ENCODE measurements at regions not wholly inside any gene's neighbourhood (a gene's known extent, or its start where the extent isn't known, plus 50 kb on each side); places are given as distances from the start of the nearest gene placed in this dataset.

- no peak for TF ChIP-seq CTCF (IDR thresholded peaks at IDR 0.05; ENCODE audit: low read depth, low read length)
- no peak overlapping the region for H3K4me3 ChIP-seq (ENCODE audit: low read depth, low read length)
Measured at GRCh38 chr11:92697461-92698312, 271.8 kb upstream of the MTNR1B start.

DNA sequence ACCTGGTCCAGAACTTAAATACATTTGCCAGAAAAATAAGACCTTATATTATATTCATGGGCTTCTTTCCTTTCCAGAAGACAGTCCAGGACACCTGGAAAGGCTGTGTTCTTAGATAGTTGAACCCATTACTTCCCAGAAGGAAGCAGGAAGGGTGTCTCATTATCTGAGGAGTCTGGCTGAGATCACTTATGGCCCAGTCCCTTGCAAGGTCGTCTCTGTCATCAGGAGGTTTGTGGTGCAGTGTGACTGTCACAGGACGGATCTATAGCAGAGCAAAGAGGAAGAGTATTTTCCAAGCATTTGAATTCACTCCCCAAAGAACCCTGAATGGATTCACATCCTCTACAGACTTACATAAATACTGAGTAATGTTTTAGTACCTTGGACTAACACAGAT, 270.7 kb upstream of the MTNR1B start:
- no peak for TF ChIP-seq CTCF (IDR thresholded peaks at IDR 0.05; ENCODE audit: low read depth, low read length)
- H3K4me3 ChIP-seq (ENCODE audit: low read depth, low read length), result no peak overlapping the region

DNA sequence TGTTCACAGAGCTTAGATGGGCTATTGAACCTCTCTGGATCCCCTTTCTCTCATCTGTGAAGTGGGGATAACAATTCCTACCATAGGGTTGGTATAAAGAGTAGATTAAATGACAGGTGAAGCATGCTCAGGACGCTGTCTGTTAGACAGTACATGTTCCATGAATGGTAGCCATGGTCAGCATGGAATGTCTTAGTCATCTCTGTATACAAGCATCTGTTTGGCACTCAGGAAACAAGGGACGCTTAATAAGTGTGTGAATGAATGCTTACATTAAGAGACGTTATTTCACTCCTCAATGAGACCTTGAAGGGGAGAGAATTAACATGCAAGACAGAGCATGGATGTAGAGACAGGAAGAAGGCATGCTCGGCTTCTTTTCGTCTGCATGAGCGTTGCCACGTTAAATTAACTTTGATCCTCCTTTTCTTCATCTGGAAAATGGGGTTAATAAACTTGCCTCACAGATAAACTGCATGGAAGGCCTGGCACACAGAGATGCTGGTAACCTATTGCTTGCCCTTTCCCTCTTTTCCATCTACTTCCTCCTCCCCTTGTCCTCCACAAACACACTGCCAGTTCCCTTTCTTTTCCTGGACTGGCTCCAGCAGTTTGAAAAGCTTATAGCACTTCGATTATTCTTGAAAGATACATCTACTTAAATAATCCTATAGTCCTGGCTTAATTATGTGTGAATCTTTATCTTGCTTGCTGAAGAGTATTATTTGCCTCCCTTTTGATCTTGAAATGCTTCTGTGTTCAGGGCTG, 267.2 kb upstream of the MTNR1B start:
- TF ChIP-seq CTCF (IDR thresholded peaks at IDR 0.05; ENCODE audit: low read depth, low read length), result no peak
- H3K4me3 ChIP-seq (ENCODE audit: low read depth, low read length), result no peak overlapping the region

DNA sequence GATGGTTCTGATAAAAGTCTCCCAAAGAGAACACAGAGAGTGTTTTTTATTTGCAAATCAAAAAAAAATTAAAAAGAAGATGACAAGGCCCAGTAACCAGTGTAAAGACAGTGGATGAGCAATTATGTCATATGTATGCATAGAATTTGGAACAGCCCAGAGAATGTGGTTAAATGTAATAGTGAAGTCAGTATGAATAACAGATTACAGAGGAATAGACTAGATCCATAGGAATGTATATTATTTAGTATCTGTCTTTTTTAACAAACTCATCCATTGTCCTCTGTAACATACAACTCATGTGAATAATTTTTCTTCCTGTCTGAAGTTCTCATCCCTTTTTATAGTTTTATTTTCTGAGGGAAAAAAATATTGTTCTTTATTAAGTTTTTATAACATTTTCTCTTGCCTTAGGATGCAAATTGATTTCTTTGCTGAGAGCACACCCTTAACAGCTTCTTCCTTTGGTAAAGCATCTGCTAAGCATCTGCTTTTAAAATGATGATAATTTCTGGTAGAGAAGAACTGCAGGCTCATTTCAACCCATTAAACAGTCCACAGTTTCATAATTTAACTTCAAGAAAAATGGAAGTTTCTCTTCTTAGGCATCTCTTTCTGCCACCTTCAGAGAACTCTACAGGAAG, 266.5 kb upstream of the MTNR1B start:
- H3K4me3 ChIP-seq (ENCODE audit: low read depth, low read length), result no peak overlapping the region
- TF ChIP-seq CTCF (IDR thresholded peaks at IDR 0.05; ENCODE audit: low read depth, low read length), result no peak

DNA sequence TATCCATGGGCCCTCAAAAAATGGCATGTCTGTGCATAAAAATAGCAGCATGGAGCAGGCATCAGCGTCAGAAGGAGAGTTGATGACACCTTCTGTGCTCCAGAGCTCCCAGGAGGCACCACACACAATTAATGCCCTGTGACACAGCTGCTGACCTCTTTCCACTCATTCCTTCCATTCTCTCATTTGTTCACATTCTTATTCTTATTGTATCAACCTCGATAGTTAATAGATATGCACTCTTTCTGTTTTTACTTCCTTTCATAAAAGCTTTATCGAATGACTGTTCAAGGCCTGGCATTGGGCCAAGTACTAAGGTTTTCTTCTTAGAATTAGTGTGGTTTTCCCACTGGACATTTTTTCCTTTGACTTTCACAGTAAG, 266.0 kb upstream of the MTNR1B start:
- no peak for TF ChIP-seq CTCF (IDR thresholded peaks at IDR 0.05; ENCODE audit: low read depth, low read length)
- H3K4me3 ChIP-seq (ENCODE audit: low read depth, low read length), result no peak overlapping the region

DNA sequence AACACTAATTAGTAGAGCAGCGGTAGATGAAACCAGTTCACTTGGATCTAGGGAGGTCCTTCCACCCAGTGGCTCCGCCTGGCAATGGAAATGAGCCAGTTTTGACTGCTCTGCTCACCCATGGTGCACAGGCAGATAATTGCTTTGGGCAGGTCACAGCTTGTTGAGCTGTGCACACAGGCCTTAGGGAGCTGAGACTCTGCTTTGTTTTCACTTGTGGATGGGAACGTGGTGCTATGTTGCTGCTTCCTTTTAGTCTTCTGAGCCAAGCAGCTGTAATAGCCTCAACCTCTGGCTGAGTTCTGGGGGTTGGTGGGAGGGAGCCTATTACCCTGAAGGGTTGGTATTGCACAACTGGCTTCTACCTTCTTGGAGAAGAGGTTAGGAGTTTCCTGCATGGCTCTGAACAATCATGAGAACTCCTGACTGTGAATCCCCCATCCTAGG, 262.3 kb upstream of the MTNR1B start:
- H3K4me3 ChIP-seq (ENCODE audit: low read depth, low read length), result no peak overlapping the region
- TF ChIP-seq CTCF (IDR thresholded peaks at IDR 0.05; ENCODE audit: low read depth, low read length), result no peak
